ENCODE measurements at regions not wholly inside any gene's neighbourhood (a gene's known extent, or its start where the extent isn't known, plus 50 kb on each side); places are given as distances from the start of the nearest gene placed in this dataset.

DNA sequence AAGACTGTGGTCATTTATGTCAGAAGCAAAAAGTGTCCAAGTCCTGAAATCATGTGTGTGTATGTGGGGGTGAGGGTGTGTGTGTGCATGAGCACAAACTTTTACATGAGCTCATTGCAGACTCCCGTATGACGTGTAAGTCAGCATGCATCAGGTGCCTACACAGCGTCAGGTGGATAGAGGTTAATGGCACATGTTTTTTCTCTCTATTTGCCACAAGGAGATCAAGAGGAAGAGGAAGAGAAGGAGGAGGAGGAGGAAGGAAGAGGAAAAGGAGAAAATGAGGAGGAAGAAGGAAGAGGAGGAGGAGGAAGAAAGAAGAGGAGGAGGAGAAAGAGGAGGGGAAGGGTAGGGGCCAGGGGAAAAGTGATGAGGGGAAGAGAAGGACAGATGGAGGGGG is 178.0 kb upstream of the DYNLRB2 start:
- H3K4me3 ChIP-seq (ENCODE audit: low read depth, low read length) = no peak overlapping the region
- no peak for TF ChIP-seq CTCF (IDR thresholded peaks at IDR 0.05; ENCODE audit: insufficient read depth, low read length, missing control alignments)
- POLR2A ChIA-PET = no interaction called here
- CTCF ChIA-PET = no interaction called here
- no peak for DNase-seq (ENCODE audit: low read depth, low spot score)

GRCh38 chr16:80356365-80356764 is 184.4 kb upstream of the DYNLRB2 start:
- ChIA-PET CTCF (no interaction called here), POLR2A (no interaction called here)

GRCh38 chr16:80355335-80355734 is 185.5 kb upstream of the DYNLRB2 start:
- DNase-seq (ENCODE audit: low read depth, low spot score) = no peak
- no peak overlapping the region for H3K4me3 ChIP-seq (ENCODE audit: low read depth, low read length)
- TF ChIP-seq CTCF (IDR thresholded peaks at IDR 0.05; ENCODE audit: insufficient read depth, low read length, missing control alignments) = no peak
- ChIA-PET CTCF (no interaction called here), POLR2A (no interaction called here)

More at GRCh38 chr16:80356365-80356764, 184.4 kb upstream of the DYNLRB2 start:
- DNase-seq (ENCODE audit: low read depth, low spot score) = no peak
- no peak overlapping the region for H3K4me3 ChIP-seq (ENCODE audit: low read depth, low read length)
- no peak for TF ChIP-seq CTCF (IDR thresholded peaks at IDR 0.05; ENCODE audit: insufficient read depth, low read length, missing control alignments)

DNA sequence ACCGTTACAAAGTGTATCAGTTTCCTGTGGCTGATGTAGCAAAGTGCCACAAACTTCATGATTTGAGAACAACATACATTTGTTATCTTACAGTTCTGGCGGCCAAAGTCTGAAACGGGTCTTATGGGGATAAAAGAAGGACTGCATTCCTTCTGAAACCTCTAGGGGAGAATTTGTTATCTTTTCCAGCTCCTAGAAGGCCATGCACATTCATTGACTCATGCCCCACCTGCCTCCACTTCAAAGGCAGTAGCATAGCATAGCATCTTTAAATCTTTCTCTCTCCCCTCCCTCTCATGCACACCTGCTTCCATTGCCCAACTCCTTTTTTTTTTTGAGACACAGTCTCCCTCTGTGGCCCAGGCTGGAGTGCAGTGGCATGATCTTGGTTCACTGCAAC is 190.7 kb upstream of the DYNLRB2 start:
- DNase-seq (ENCODE audit: low read depth, low spot score) = no peak
- ChIA-PET CTCF (no interaction called here), POLR2A (no interaction called here)
- H3K4me3 ChIP-seq (ENCODE audit: low read depth, low read length) = no peak overlapping the region
- TF ChIP-seq CTCF (IDR thresholded peaks at IDR 0.05; ENCODE audit: insufficient read depth, low read length, missing control alignments) = no peak

GRCh38 chr16:80347900-80348299 is 192.9 kb upstream of the DYNLRB2 start:
- DNase-seq (ENCODE audit: low read depth, low spot score) = no peak
- POLR2A ChIA-PET = no interaction called here
- CTCF ChIA-PET = no interaction called here
- H3K4me3 ChIP-seq (ENCODE audit: low read depth, low read length) = no peak overlapping the region
- no peak for TF ChIP-seq CTCF (IDR thresholded peaks at IDR 0.05; ENCODE audit: insufficient read depth, low read length, missing control alignments)

DNA sequence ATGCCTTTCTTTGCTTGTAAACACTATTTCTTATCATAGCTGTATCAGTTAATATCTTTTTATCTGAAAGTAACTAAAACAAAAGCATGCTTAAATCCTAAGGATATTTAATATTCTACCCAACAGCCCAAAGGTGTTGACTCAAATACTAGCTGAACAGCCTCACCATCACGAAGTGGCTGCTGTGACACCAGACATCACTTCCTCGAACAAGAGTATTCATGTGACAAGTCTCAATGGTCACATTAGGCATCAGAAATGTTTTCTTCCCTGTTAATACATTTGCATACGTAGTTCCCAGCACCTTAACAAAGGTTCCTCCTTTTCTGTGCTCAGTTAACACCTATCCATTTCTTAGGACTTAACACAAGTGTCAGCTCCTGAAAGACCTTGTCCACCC is 193.8 kb upstream of the DYNLRB2 start:
- TF ChIP-seq CTCF (IDR thresholded peaks at IDR 0.05; ENCODE audit: insufficient read depth, low read length, missing control alignments) = no peak
- ChIA-PET CTCF (interaction anchor here (1.0 kb wide), 1 partner anchor 22 kb away, joined by 3 read pairs; no protein-coding TSS in a partner anchor), POLR2A (no interaction called here)
- no peak for DNase-seq (ENCODE audit: low read depth, low spot score)
- H3K4me3 ChIP-seq (ENCODE audit: low read depth, low read length) = no peak overlapping the region

All from AG04449 (cell line).